WTC11 (cell line): ENCODE measurements at regions not wholly inside any gene's neighbourhood (a gene's known extent, or its start where the extent isn't known, plus 50 kb on each side); places are given as distances from the start of the nearest gene placed in this dataset.

Experiments
- ATAC-seq: fragments of 200-7000 bp; cut with Tn5 transposase; 2 replicates; pipeline ENCODE4 v1.10.0; 2021; ENCODE audit warnings: mild to moderate bottlenecking, moderate library complexity
- CTCF ChIA-PET: fragments of 300-600 bp; sonication (Branson Sonifier 250); formaldehyde crosslinking; loops from one replicate; lab custom pipeline; 2021; ENCODE audit warnings: antibody characterized with exemption; lab: Charles Lee
- POLR2A ChIA-PET: fragments of 350-600 bp; sonication (Branson Sonifier 250); formaldehyde crosslinking; loops from one replicate; lab custom pipeline; 2021; ENCODE audit warnings: antibody characterized with exemption; lab: Charles Lee
- DNase-seq: peaks from one replicate; pipeline ENCODE4 v3.0.0; 2021; ENCODE audit warnings: low spot score
- H3K27ac Mint-ChIP-seq: 2 replicates; pipeline ENCODE4 v1.8.0; 2021; ENCODE audit warnings: mixed read lengths
- H3K27me3 Mint-ChIP-seq: 2 replicates; pipeline ENCODE4 v1.8.0; 2021; ENCODE audit warnings: low read depth, mild to moderate bottlenecking, moderate library complexity, mixed read lengths
- H3K36me3 Mint-ChIP-seq: 2 replicates; pipeline ENCODE4 v1.8.0; 2021; ENCODE audit warnings: mixed read lengths
- H3K4me1 Mint-ChIP-seq: 2 replicates; pipeline ENCODE4 v1.8.0; 2022; ENCODE audit warnings: mixed read lengths
- H3K4me3 Mint-ChIP-seq: 2 replicates; pipeline ENCODE4 v1.8.0; 2021; ENCODE audit warnings: mild to moderate bottlenecking, moderate library complexity, mixed read lengths
- H3K9me3 Mint-ChIP-seq: 2 replicates; pipeline ENCODE4 v1.8.0; 2021; ENCODE audit warnings: mixed read lengths
- ATF1 ChIP-seq: sonication (generic); formaldehyde crosslinking; IDR thresholded peaks from 2 replicates; pipeline ENCODE4 v1.8.1; 2023; ENCODE audit warnings: mild to moderate bottlenecking, moderate library complexity, missing genetic modification reagents
- ERG ChIP-seq: fragments of 250-450 bp; sonication (Bioruptor Pico); IDR thresholded peaks from 2 replicates; pipeline ENCODE4 v1.8.0; 2021; ENCODE audit warnings: mild to moderate bottlenecking
- FOXJ3 ChIP-seq: sonication (generic); formaldehyde crosslinking; IDR thresholded peaks from 2 replicates; pipeline ENCODE4 v1.9.0; 2021; ENCODE audit warnings: missing genetic modification reagents, mild to moderate bottlenecking, borderline replicate concordance
- GTF2I ChIP-seq: fragments of 250-450 bp; sonication (Bioruptor Pico); conservative IDR thresholded peaks from 2 replicates; pipeline ENCODE4 v1.4.0; 2021; ENCODE audit warnings: mild to moderate bottlenecking
- JAZF1 ChIP-seq: fragments of 250-450 bp; sonication (Bioruptor Pico); IDR thresholded peaks from 2 replicates; pipeline ENCODE4 v1.9.0; 2021; ENCODE audit warnings: moderate library complexity, mild to moderate bottlenecking, inconsistent platforms
- KAT7 ChIP-seq: sonication (generic); formaldehyde crosslinking; IDR thresholded peaks from 2 replicates; pipeline ENCODE4 v1.8.1; 2023; ENCODE audit warnings: missing genetic modification reagents, mild to moderate bottlenecking, borderline replicate concordance
- PRRX2 ChIP-seq: fragments of 250-450 bp; sonication (Bioruptor Pico); IDR thresholded peaks from 2 replicates; pipeline ENCODE4 v1.8.0; 2021; ENCODE audit warnings: mild to moderate bottlenecking
- SOX15 ChIP-seq: fragments of 250-450 bp; sonication (Bioruptor Pico); IDR thresholded peaks from 2 replicates; pipeline ENCODE4 v1.9.0; 2021; ENCODE audit warnings: mild to moderate bottlenecking
- ZBTB21 ChIP-seq: sonication (generic); formaldehyde crosslinking; IDR thresholded peaks from 2 replicates; pipeline ENCODE4 v1.8.1; 2023; ENCODE audit warnings: mild to moderate bottlenecking, missing genetic modification reagents, borderline replicate concordance
- ZNF232 ChIP-seq: sonication (generic); formaldehyde crosslinking; IDR thresholded peaks from 2 replicates; pipeline ENCODE4 v1.8.0; 2022; ENCODE audit warnings: mild to moderate bottlenecking, missing genetic modification reagents
- ZNF423 ChIP-seq: fragments of 250-450 bp; sonication (Bioruptor Pico); IDR thresholded peaks from 2 replicates; pipeline ENCODE4 v2.1.2; 2022; ENCODE audit warnings: mild to moderate bottlenecking, moderate library complexity
- ZNF671 ChIP-seq: fragments of 250-450 bp; sonication (Bioruptor Pico); IDR thresholded peaks from 2 replicates; pipeline ENCODE4 v1.8.0; 2021; ENCODE audit warnings: mild to moderate bottlenecking
- TF ChIP-seq, protein P1 (sequence below): sonication (generic); formaldehyde crosslinking; IDR thresholded peaks from 2 replicates; pipeline ENCODE4 v1.8.1; 2022; ENCODE audit warnings: missing genetic modification reagents, borderline replicate concordance

- no peak for TF ChIP-seq ERG
- no peak for TF ChIP-seq KAT7 (CRISPR knock-in tag)
- TF ChIP-seq ZBTB21 (CRISPR knock-in tag) = no peak
Observed at GRCh38 chr1:190022709-190023108, 455.0 kb downstream of the BRINP3 start (continued).

GRCh38 chr1:190029441-190029840 is 448.2 kb downstream of the BRINP3 start:
- POLR2A ChIA-PET = no interaction called here
- ATAC-seq (no peak), DNase-seq (no peak)
- CTCF ChIA-PET = no interaction called here
- no peaks in the 10 kb centered on the region for H3K4me1 Mint-ChIP-seq
- H3K36me3 Mint-ChIP-seq = no peaks in the 10 kb centered on the region
- H3K9me3 Mint-ChIP-seq = no peaks in the 10 kb centered on the region
- H3K27ac Mint-ChIP-seq = no peak overlapping the region
- H3K27me3 Mint-ChIP-seq = no peaks in the 10 kb centered on the region
- no peak for TF ChIP-seq ZNF671 (CRISPR knock-in tag)
- TF ChIP-seq JAZF1 (CRISPR knock-in tag) = no peak
- no peak for TF ChIP-seq ATF1
- no peak for TF ChIP-seq ZNF232 (CRISPR knock-in tag)
- no peak for TF ChIP-seq PRRX2
- no peak for TF ChIP-seq ZNF423 (CRISPR knock-in tag)
- TF ChIP-seq SOX15 (CRISPR knock-in tag) = no peak
- no peak for TF ChIP-seq FOXJ3
- H3K4me3 Mint-ChIP-seq = no peak overlapping the region

DNA sequence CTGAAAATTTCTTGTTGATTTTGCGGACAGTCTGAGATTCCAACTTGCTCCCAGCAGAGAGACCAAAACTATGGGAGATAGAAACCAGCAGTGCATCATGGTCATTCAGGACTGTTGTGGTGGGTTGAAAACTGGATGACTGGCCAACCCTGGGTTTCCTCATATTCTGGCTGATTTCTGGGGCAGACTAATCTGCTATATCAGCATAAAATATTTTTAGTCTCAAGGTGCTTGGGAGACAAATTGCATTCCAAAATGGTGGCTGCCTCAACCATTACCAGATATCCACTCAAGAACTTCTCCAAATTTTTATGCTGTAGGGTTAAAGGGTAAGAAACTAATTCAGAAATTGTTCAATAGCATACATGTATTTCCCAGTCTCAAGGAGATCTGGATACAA is 434.0 kb downstream of the BRINP3 start:
- TF ChIP-seq GTF2I (CRISPR knock-in tag) = no peak
- DNase-seq (no peak), ATAC-seq (no peak)
- Mint-ChIP-seq H3K27me3 (no peaks in the 10 kb centered on the region), H3K9me3 (peaks cover 5% of the 10 kb centered on the region; the same call in 1 of the 2 replicates), H3K4me1 (peaks cover 13% of the 10 kb centered on the region), H3K27ac (no peak overlapping the region), H3K4me3 (no peak overlapping the region), H3K36me3 (no peaks in the 10 kb centered on the region)
- POLR2A ChIA-PET = no interaction called here
- CTCF ChIA-PET = no interaction called here

GRCh38 chr1:190046231-190046630 is 431.4 kb downstream of the BRINP3 start:
- no peaks in the 10 kb centered on the region for H3K27me3 Mint-ChIP-seq
- TF ChIP-seq SOX15 (CRISPR knock-in tag) = no peak
- TF ChIP-seq, protein P1, sequence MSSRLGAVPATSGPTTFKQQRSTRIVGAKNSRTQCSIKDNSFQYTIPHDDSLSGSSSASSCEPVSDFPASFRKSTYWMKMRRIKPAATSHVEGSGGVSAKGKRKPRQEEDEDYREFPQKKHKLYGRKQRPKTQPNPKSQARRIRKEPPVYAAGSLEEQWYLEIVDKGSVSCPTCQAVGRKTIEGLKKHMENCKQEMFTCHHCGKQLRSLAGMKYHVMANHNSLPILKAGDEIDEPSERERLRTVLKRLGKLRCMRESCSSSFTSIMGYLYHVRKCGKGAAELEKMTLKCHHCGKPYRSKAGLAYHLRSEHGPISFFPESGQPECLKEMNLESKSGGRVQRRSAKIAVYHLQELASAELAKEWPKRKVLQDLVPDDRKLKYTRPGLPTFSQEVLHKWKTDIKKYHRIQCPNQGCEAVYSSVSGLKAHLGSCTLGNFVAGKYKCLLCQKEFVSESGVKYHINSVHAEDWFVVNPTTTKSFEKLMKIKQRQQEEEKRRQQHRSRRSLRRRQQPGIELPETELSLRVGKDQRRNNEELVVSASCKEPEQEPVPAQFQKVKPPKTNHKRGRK = 0 out of 2 replicates have a peak, but pooled peaks have one; percentile 45
- POLR2A ChIA-PET = no interaction called here
- H3K27ac Mint-ChIP-seq = 0 out of 2 replicates have a peak overlapping the region, but pooled peaks have one; percentile 12
- CTCF ChIA-PET = interaction anchor here (0.6 kb wide), 1 partner anchor 197 kb away, joined by 4 read pairs; no protein-coding TSS in a partner anchor
- H3K4me3 Mint-ChIP-seq = no peak overlapping the region
- peaks cover 16% of the 10 kb centered on the region for H3K4me1 Mint-ChIP-seq
- no peaks in the 10 kb centered on the region for H3K36me3 Mint-ChIP-seq
- DNase-seq (no peak), ATAC-seq (peak; percentile 56)
- H3K9me3 Mint-ChIP-seq = peaks cover 5% of the 10 kb centered on the region; the same call in 1 of the 2 replicates
